ENCODE measurements at regions not wholly inside any gene's neighbourhood (a gene's known extent, or its start where the extent isn't known, plus 50 kb on each side); places are given as distances from the start of the nearest gene placed in this dataset.

GRCh38 chr10:88179831-88180230, 316.4 kb downstream of the PTEN start:
- no peak for DNase-seq

GRCh38 chr10:88181902-88182600, 318.6 kb downstream of the PTEN start:
- no peak for DNase-seq

GRCh38 chr10:88182601-88182930, 319.1 kb downstream of the PTEN start:
- no peak for DNase-seq

GRCh38 chr10:88184543-88185297, 321.3 kb downstream of the PTEN start:
- no peak for DNase-seq

- no peak for DNase-seq
Observed at GRCh38 chr10:88185830-88186229, 322.4 kb downstream of the PTEN start.

GRCh38 chr10:88186335-88186734, 322.9 kb downstream of the PTEN start:
- DNase-seq, result no peak

- no peak for DNase-seq
Observed at GRCh38 chr10:88187472-88187871, 324.0 kb downstream of the PTEN start.

- DNase-seq, result peak; percentile 8 to 65
Observed at GRCh38 chr10:88190123-88190522, 326.7 kb downstream of the PTEN start.

GRCh38 chr10:88190540-88191235, 327.3 kb downstream of the PTEN start:
- DNase-seq, result peak; percentile 26 to 66

GRCh38 chr10:88193018-88193417, 329.6 kb downstream of the PTEN start:
- DNase-seq, result no peak

GRCh38 chr10:88194041-88194887, 330.8 kb downstream of the PTEN start:
- DNase-seq, result no peak

GRCh38 chr10:88194961-88195367, 331.5 kb downstream of the PTEN start:
- no peak for DNase-seq

- no peak for DNase-seq
Observed at GRCh38 chr10:88195841-88196240, 332.4 kb downstream of the PTEN start.

GRCh38 chr10:88196291-88196690, 332.9 kb downstream of the PTEN start:
- no peak for DNase-seq

GRCh38 chr10:88198023-88198422, 334.6 kb downstream of the PTEN start:
- DNase-seq, result no peak

GRCh38 chr10:88200312-88201032, 337.0 kb downstream of the PTEN start:
- DNase-seq, result no peak

GRCh38 chr10:88205842-88206446, 342.5 kb downstream of the PTEN start:
- no peak for DNase-seq

- no peak for DNase-seq
Observed at GRCh38 chr10:88207121-88207546, 343.7 kb downstream of the PTEN start.

- no peak for DNase-seq
Observed at GRCh38 chr10:88209231-88209630, 345.8 kb downstream of the PTEN start.

- DNase-seq, result no peak
Observed at GRCh38 chr10:88209837-88210561, 346.6 kb downstream of the PTEN start.

- DNase-seq, result no peak
Observed at GRCh38 chr10:88211230-88211629, 347.8 kb downstream of the PTEN start.

Measured in NCI-H446 (cell line).